Esophagus squamous epithelium (tissue), 4 donors: ENCODE measurements at regions not wholly inside any gene's neighbourhood (a gene's known extent, or its start where the extent isn't known, plus 50 kb on each side); places are given as distances from the start of the nearest gene placed in this dataset.

Source experiments
- CTCF ChIP-seq, 6 experiments: fragments of 450-650 bp in 4 of 6; fragments of 200-600 bp in 2 of 6; sonication (generic) in 2 of 6; IDR thresholded peaks; one replicate each; pipeline ENCODE4 v1.5.1; 2016 to 2019; ENCODE audit warnings: antibody characterized with exemption in 6 of 6, mild to moderate bottlenecking in 4 of 6, moderate library complexity in 4 of 6
- POLR2A ChIP-seq, 4 donors: fragments of 450-650 bp; IDR thresholded peaks; one replicate each; pipeline ENCODE4 v1.6.1; 2017; ENCODE audit warnings: antibody characterized with exemption in 4 of 4, mild to moderate bottlenecking in 4 of 4, moderate library complexity in 3 of 4

GRCh38 chr12:74108729-74109128 is 428.9 kb upstream of the ATXN7L3B start:
- TF ChIP-seq CTCF (IDR thresholded peaks at IDR 0.05) (no peak), POLR2A (IDR thresholded peaks at IDR 0.05) (no peak)
